Eye (tissue), 1 donor: ENCODE measurements at regions not wholly inside any gene's neighbourhood (a gene's known extent, or its start where the extent isn't known, plus 50 kb on each side); places are given as distances from the start of the nearest gene placed in this dataset.
"Not testable (repeated sequence)": the region's sequence is repeated elsewhere in the genome, so short reads cannot be mapped to it uniquely, and the experiment has no call there.

Experiments
- DNase-seq: peaks from one replicate; pipeline ENCODE4 v3.0.0-alpha.2; 2015

DNA sequence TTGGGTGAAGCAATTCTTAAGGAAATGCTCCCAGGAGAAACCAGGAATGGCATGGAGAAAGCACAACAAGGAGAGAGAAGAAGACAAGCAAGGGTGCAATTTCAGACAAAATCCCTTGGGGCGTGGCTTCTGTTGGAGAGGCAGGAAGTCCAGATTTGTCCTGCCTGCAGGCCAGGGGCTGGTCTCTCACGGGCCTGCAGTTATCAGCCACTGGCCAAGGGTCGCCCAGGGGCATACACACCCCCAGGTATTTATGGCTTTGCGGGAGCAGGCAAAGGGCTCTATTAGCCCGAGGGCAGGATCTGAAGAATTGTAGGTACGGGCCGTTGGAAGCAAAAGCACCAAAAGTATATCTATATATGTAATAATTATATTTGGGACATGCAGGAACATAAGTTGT, 87.7 kb downstream of the IYD start:
- no peak for DNase-seq

GRCh38 chr6:150456902-150457643, 88.3 kb downstream of the IYD start:
- DNase-seq: no peak

- no peak for DNase-seq
Observed at GRCh38 chr6:150458579-150458978, 89.8 kb downstream of the IYD start.

GRCh38 chr6:150463852-150464251, 95.0 kb downstream of the IYD start:
- DNase-seq: no peak

DNA sequence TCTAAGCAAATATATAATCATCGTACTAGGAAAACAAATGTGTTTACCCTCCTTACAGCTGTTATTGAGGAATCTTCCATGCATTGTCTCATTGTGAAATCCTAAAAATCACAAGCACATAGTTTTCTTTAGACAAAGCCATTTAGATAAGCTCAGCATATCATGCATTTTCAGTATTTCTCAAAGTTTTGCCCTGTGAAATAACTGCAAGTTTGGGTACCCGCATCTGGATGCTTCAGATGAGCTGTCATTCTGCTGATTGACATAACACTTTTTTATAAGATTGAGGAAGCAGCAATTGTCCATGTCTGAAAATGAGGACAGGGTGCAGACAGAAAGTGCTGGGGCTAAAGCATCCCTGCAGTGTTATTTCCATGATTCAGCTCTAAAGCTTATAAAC, 96.2 kb downstream of the IYD start:
- no peak for DNase-seq

- no peak for DNase-seq
Observed at GRCh38 chr6:150465610-150466009, 96.8 kb downstream of the IYD start.

GRCh38 chr6:150466196-150466595, 97.4 kb downstream of the IYD start:
- no peak for DNase-seq

GRCh38 chr6:150470131-150470530, 101.3 kb downstream of the IYD start:
- no peak for DNase-seq

DNA sequence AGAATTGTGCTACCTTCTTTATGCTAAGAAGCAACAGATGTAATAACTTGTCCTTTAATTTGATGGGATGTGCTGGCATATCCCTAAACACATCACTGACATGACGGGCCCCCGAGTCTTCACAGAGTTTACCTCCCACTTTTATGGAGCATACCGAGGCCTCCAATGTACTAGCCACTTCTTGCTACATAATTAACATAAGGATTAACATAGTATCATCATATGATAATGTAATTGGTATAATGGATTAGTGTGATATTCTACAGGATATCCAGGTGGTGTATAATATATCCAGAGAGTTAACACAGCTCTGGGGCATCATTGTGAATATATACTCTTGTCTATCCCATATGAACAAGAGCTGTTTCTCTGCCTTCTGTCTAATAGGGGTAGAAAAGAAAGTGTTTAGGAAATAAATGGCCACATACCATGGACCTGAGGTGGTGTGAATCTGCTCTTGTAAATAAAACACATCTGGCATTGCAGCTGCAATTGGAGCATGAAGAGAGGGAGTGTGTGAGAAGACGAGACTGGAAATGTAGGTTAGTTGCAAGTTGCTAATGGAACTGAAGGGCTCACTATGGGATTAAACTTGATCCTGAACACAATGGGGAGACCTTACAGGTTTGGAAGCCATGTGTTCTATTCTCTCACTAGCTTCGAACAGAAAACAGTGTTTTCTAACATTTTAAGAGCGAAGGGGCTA, 102.3 kb downstream of the IYD start:
- DNase-seq: no peak

DNA sequence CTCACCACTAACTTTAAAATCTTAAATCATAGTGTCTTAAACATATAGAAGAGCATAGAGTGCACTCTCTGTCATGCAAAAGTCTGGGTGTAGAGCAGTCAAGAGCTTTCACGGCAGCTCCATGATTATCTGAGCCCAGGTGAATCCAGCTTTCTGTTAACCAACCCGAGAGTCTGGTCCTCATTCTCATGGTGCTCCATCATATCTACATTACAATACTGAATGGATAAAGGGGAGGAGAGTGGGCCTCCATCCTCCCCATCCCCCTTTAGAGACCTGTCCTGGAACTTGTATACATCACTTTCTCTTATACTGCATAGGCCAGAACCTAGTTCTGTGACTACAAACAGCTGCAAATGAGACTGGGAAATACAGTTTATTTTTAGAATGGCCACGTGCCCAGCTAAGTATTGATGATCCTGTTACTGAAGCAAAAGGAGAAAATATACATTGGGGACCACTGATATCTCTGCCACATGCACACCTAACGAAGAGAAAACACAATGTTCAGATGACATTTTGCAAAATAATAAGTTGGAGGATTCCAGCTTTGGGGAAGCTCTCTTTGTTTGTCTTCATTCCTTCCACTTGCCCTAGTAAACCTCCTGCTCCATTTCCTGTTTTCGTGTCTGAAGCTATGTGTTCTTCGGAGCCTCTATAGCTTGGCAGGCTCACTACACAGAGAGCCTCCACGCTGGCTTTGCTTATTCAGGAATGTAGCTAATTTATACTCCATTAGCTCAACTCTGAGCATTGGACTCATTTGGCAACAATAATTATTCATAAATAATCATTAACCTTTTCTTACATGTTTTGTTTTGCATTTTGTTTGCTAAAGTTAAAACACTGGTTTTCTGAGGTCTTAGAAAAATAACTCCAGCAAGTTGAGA, 110.1 kb downstream of the IYD start:
- no peak for DNase-seq

DNA sequence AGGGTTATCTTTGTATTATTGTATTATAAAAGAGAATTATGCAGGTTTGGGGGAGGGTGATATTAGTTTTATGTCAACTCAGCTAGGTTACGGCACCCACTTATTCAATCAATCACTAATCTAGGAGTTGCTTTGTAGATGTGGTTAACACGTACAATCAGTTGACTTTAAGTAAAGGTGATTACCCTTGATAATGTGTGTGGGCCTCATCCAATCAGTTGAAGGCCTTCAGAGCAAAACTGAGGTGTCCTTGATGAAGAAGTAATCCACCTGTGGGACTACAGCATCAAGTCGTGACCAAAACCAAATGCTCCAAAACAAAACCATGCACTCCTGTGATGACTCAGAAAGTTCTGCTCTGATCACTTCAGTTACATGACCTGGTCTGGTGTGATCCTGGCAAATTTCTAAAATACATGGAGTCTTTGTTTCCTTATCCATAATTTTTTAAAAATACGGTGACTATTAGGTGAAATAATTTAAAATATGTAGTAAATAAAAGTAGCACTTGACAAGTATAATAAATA, 114.1 kb downstream of the IYD start:
- no peak for DNase-seq

GRCh38 chr6:150485161-150485958, 114.3 kb upstream of the PLEKHG1 start:
- DNase-seq: no peak

DNA sequence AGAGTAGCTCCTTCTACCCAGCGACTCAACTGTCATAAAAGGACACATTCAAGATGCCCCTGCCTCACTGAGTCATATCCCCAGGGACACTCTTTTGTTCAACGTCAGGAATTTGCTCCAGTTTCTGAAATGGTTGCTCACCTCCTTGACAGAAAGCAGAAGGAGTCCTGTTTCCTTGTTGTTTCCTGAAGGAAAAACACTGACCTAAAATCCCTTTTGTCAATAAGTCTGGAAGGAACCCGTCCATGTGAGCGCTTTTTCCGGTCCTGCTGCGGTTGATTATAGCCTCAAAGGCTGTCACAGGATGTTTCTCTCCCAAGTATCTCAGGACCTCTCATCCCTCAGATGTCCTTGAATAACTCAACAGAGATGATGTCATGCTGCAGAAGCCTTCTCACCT, 113.6 kb upstream of the PLEKHG1 start:
- no peak for DNase-seq

GRCh38 chr6:150490586-150490985, 109.1 kb upstream of the PLEKHG1 start:
- no peak for DNase-seq

DNA sequence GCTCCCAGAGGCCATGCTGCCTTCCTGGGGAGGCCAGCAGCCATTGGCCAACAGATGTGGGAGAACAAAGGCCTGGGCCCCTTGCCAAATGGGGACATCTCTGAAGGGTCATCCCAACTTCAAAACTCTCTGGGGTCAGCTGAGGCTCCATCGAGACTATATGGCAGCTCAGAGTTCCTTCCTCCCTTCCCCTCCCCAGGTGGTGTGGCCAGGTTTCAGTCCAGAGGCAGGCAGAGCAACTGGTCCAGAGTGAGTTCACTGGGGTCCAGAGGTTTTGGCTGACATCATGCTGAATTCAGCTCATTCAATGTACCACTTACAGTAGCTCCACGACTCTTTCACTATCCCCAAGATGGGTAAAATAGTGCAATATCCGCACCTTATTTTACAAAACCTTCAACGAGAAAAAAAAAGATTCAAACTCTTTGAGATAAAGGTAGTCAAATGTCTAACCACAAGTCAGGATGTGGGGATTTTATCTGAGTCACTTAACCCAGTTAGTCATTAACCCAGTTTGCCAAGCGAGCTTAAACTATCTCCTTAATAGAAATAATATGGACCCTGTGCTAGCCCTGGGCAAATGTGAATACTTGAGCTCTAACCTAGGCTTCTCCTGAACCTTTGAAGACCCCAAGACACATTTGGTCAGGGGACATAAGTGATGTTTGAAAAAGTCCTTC, 108.4 kb upstream of the PLEKHG1 start:
- no peak for DNase-seq

DNA sequence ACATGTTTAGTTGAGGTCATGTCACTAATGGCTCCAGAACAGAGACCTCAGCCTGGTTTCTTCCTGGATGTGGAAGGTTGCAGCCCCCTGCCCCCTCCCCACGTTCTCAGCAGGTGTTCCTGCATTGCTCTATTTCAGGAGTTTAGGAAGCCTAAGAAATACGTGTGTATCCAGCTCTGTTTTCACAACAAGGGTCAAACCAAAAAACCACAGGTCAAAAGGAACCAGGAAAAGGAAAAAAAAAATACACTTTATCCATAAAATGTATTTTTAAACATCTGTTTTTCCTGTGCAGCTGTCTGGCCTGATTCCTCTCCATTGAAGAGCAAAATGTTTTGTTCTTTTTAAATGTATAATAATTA, 107.9 kb upstream of the PLEKHG1 start:
- no peak for DNase-seq

DNA sequence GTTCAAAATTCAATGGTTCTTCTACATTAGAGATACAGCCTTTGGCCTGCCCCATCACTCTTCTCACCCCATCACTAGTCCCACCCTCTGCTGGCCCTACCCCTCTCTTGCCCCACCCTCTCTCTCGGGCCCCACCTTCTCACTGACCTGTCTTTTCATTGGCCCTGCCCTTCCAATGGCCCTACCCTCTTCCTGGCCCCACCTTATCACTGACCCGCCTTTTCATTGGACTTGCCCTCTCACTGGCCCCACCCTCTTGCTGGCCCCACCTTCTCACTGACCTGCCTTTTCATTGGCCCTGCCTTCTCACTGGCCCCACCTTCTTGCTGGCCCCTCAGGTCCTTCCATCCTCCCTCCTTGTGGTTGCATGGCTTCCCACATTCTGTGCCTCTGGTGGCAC, 107.2 kb upstream of the PLEKHG1 start:
- no peak for DNase-seq

GRCh38 chr6:150492941-150493340, 106.7 kb upstream of the PLEKHG1 start:
- DNase-seq: no peak

- not testable (repeated sequence) for DNase-seq
Observed at GRCh38 chr6:150493552-150493951, 106.1 kb upstream of the PLEKHG1 start.

- no peak for DNase-seq
Observed at GRCh38 chr6:150494241-150494640, 105.4 kb upstream of the PLEKHG1 start.

GRCh38 chr6:150495126-150495525, 104.6 kb upstream of the PLEKHG1 start:
- no peak for DNase-seq

DNA sequence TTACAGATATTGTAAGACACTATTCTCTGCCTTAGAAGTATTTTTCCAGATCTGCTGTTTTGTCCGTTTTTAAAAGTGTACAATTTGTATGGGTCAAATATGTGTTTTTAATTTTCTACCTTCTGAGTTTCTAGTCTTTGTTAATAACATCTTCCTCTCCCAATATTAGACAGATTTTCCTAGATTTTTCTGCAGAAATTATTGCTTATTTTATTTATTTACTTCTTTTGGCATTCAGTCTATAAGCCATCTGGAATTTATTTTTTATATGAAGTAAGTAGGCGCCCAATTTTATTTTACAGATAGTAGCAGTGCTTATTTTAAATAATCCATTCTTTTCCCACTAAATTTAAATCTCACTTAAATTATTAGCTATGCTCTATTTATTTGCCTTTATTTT, 103.1 kb upstream of the PLEKHG1 start:
- DNase-seq: no peak
